SHP77 (cell line): ENCODE measurements at regions not wholly inside any gene's neighbourhood (a gene's known extent, or its start where the extent isn't known, plus 50 kb on each side); places are given as distances from the start of the nearest gene placed in this dataset.
"Not testable (repeated sequence)": the region's sequence is repeated elsewhere in the genome, so short reads cannot be mapped to it uniquely, and the experiment has no call there.

ENCODE experiments used
- DNase-seq, 2 experiments: peaks; one replicate each; lab custom pipeline; 2025; lab: John Stamatoyannopoulos, UW

GRCh38 chr7:125253452-125254190 lies 324.0 kb upstream of the POT1 start:
- no peak for DNase-seq

- DNase-seq: no peak
These were observed 318.0 kb upstream of the POT1 start for GRCh38 chr7:125247514-125248098.

GRCh38 chr7:125246706-125247105 lies 317.1 kb upstream of the POT1 start:
- no peak for DNase-seq

GRCh38 chr7:125241548-125241947 lies 311.9 kb upstream of the POT1 start:
- DNase-seq: no peak

GRCh38 chr7:125222596-125222995 lies 293.0 kb upstream of the POT1 start:
- no peak for DNase-seq

- DNase-seq: no peak
These were observed 288.5 kb upstream of the POT1 start for GRCh38 chr7:125218076-125218475.

GRCh38 chr7:125201002-125201401 lies 271.4 kb upstream of the POT1 start:
- no peak for DNase-seq

- no peak for DNase-seq
These were observed 268.2 kb upstream of the POT1 start for GRCh38 chr7:125197731-125198393.

GRCh38 chr7:125195156-125195555 lies 265.5 kb upstream of the POT1 start:
- DNase-seq: no peak

- DNase-seq: no peak
These were observed 263.6 kb upstream of the POT1 start for GRCh38 chr7:125193263-125193662.

GRCh38 chr7:125184801-125185200 lies 255.2 kb upstream of the POT1 start:
- no peak for DNase-seq

GRCh38 chr7:125181569-125182267 lies 252.1 kb upstream of the POT1 start:
- DNase-seq: not testable (repeated sequence)

GRCh38 chr7:125173571-125173970 lies 243.9 kb upstream of the POT1 start:
- DNase-seq: no peak

- DNase-seq: no peak
These were observed 239.5 kb upstream of the POT1 start for GRCh38 chr7:125169088-125169487.

GRCh38 chr7:125154930-125155329 lies 225.3 kb upstream of the POT1 start:
- DNase-seq: no peak

- DNase-seq: no peak
These were observed 219.5 kb upstream of the POT1 start for GRCh38 chr7:125149151-125149550.

- no peak for DNase-seq
These were observed 217.4 kb upstream of the POT1 start for GRCh38 chr7:125147047-125147446.

GRCh38 chr7:125136755-125137532 lies 207.3 kb upstream of the POT1 start:
- DNase-seq: no peak

GRCh38 chr7:125136341-125136740 lies 206.7 kb upstream of the POT1 start:
- no peak for DNase-seq

GRCh38 chr7:125130173-125130572 lies 200.5 kb upstream of the POT1 start:
- DNase-seq: no peak

GRCh38 chr7:125127304-125127703 lies 197.7 kb upstream of the POT1 start:
- DNase-seq: no peak

- no peak for DNase-seq
These were observed 196.8 kb upstream of the POT1 start for GRCh38 chr7:125126376-125126775.
